ENCODE measurements at regions not wholly inside any gene's neighbourhood (a gene's known extent, or its start where the extent isn't known, plus 50 kb on each side); places are given as distances from the start of the nearest gene placed in this dataset.
"Not testable (repeated sequence)": the region's sequence is repeated elsewhere in the genome, so short reads cannot be mapped to it uniquely, and the experiment has no call there.

- not testable (repeated sequence) for TF ChIP-seq CTBP1 (IDR thresholded peaks at IDR 0.05; ENCODE audit: borderline replicate concordance); FOXM1 (IDR thresholded peaks at IDR 0.05; ENCODE audit: borderline replicate concordance); FOXA1 (IDR thresholded peaks at IDR 0.05); HDGF (IDR thresholded peaks at IDR 0.05; ENCODE audit: borderline replicate concordance); SUZ12 (IDR thresholded peaks at IDR 0.05); NFRKB (IDR thresholded peaks at IDR 0.05)
Observed at GRCh38 chr10:42533866-42534265, 104.5 kb downstream of the ZNF33B start.
